HG03460 (cell line): ENCODE measurements at regions not wholly inside any gene's neighbourhood (a gene's known extent, or its start where the extent isn't known, plus 50 kb on each side); places are given as distances from the start of the nearest gene placed in this dataset.
"Not testable (repeated sequence)": the region's sequence is repeated elsewhere in the genome, so short reads cannot be mapped to it uniquely, and the experiment has no call there.

Experiments used
- ATAC-seq: cut with Tn5 transposase; IDR thresholded peaks from one replicate; pipeline ENCODE4 v1.9.1; 2021; ENCODE audit not compliant: unreplicated experiment

DNA sequence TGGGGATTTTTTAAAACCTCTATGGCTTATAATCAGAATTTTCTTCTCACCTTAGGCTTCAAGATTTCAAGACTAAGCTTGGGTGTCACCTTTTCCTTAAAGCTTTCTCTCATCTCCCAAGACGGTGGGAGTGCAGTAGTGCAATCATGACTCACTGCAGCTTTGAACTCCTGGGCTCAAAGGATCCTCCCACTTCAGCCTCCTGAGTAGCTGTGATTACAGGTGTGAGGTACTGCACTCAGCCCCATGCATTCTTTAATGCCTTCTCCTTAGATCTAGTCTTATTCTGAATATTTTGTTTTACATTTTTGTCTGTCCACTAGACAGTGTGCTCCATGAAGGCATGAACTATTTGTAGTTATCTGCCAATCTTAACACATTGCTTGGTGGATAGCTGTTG lies 55.7 kb upstream of the FAT3 start:
- no peak for ATAC-seq

DNA sequence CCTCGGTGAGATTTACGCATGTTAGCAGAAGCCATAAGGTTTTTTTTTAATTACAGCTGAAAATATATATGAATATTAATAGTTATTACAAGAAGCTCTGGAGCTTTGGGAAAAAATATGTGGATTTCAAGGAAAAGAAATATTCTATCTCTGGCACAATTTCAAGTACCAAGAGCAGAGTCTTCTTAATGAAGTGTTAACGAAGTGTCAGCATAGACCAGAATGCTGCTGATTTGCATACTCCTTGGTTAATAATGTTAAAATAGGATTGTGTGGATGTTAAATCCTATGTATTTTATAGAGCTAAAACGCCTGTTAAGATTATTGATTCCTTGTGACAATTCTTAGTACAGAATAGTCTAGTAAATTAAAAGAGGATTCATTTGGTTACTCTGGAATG lies 57.0 kb upstream of the FAT3 start:
- no peak for ATAC-seq

- ATAC-seq: no peak
These were observed 58.3 kb upstream of the FAT3 start for GRCh38 chr11:92166335-92166734.

DNA sequence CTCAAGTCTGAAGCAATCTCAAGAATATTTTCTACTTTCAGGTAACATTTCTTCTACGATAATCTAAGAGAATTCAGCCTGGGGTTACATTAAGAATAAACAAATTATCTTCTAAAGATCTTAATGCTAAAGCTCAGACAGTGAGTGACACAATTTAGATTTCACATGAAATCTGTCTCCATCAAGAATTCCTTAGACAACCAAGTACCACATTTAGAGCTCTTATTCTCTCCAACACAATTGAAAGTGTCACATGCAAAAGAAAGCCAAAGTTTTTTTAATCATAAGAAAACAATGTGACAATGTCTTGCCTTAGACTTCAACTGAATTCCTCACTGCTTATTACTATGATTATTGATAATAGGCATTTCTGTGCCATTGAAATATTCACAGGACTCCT lies 60.7 kb upstream of the FAT3 start:
- no peak for ATAC-seq

DNA sequence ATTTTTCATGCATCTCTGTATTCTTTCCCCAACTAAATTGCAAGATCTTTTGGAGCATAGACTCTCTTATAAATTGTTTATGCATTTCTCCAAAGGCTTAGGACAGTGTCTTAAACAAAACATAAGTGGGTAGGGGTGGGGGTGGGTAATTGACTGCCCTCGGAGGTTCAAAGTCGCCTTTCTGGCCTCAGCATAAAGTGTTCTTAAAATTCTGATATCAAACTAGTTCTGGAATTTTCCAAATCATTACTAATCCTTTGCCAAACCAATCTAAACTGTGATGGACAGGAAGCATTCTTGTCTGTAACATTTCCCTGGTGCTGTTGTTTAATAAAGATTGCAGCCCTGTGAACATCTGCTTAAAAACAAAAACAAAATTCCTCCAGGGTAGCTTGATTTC lies 61.8 kb upstream of the FAT3 start:
- no peak for ATAC-seq

DNA sequence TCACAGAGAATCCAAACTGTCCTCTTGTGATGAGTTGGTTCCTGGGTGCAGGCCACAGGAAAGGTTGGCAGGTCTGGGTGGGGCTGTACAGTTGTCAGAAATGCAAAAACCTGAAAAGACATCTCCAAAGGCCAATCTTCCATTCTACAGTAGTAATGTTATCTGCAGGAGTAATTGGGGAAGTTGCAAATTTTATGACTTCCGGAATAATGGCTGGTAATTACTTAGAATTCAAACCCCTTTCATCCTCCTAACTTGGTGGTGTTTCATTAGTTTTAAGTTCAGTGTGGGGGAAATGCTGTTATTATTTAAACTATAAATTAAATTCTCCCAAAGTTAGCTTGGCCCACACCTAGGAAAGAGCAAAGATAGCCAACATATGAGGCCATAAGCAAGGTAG lies 64.7 kb upstream of the FAT3 start:
- no peak for ATAC-seq

GRCh38 chr11:92157390-92157789 lies 67.2 kb upstream of the FAT3 start:
- ATAC-seq: not testable (repeated sequence)

DNA sequence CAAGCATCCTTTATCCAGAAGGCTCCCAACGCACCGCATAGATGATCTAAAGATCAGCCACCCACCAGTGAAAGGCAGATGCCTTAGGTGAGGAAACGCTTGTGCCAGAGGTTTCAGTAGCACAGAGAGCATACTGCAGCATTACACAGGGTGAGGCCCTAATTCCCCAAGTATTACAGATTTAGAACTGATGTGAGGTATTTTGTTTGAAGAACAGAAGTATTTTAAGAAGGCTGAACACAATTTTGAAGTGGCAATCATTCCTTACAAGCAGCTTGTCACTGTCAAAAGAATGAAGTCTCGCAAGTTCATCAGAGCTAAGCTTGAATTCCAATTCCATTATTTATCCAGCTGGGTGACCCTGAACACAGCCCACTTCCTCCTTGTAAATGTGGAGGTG lies 70.0 kb upstream of the FAT3 start:
- ATAC-seq: no peak

DNA sequence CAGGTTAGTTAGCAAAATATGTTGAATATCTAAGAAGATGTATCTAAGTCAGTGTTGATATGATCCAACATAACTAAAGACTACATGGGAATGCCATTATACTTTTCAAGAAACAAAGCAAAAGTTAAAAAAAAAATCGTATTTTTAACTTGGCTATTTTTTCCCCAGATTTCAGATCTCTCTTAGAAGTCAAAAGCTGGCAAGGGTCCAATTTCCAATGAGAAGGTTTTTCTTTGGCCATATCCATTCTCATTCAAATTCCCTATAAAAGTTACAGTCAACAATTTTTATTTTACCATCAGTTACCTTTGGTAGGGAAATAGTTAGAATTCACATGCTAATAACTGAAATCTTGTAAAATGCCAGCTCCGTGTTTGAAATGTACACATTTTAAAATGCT lies 70.5 kb upstream of the FAT3 start:
- no peak for ATAC-seq

GRCh38 chr11:92153542-92153941 lies 71.1 kb upstream of the FAT3 start:
- no peak for ATAC-seq

- no peak for ATAC-seq
These were observed 72.4 kb upstream of the FAT3 start for GRCh38 chr11:92152245-92152644.

DNA sequence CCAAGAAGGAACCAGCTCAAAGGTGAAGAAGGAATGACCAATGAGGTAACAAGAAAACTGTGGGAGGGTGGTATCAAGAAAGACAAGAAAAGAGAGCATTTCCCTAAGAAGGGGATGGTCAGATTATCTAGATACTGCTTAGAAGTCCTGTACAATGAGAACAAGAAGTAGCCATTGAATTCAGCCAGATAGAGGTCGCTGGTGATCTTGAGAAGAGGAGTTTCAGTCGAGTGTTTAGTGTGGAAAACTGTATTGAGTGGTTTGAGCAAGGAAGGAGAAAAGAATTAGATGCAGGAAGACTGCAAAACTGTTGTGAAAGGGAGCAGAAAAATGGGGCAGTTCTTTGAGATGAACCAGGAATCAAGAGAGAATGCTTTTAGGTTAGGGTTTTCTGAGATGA lies 74.6 kb upstream of the FAT3 start:
- no peak for ATAC-seq

GRCh38 chr11:92141725-92142124 lies 82.9 kb upstream of the FAT3 start:
- no peak for ATAC-seq

DNA sequence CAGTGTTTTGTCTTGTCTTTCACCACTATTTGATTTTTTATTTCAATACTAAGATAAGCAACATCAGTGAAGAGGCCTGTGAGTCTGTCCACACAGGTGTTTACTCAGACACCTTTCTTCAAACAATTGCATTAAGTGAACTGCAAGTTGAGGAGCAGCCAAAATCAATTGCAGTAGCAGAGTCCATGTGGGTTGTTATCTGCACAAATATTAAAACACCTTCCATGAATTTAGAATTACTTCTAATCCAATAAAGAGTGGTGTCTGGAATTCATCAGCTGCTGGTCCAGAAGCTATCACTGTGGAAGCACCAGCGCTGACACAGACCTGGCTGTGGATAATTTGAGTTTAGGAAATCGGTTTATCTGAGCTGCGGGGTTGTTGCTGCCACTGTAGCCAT lies 83.5 kb upstream of the FAT3 start:
- no peak for ATAC-seq

DNA sequence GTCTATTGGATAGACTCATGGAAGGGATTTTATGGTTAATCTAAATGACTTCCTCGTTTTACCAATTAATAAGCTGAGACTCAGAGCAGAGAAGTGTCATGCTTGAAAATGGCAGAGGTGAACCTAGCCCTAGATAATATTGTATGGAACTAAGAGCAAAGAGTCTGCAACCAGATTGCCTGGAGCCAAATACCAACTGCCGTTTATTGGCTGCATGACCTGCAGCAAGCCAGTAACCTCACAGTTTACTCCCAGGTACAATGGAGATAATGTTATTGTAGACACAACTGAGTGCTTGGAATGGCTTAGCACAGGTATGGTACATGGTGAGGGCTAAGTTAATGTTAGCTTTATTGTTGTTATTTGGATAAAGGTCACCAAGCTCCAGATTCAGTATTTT lies 84.6 kb upstream of the FAT3 start:
- no peak for ATAC-seq

- ATAC-seq: no peak
These were observed 86.3 kb upstream of the FAT3 start for GRCh38 chr11:92138296-92138695.

DNA sequence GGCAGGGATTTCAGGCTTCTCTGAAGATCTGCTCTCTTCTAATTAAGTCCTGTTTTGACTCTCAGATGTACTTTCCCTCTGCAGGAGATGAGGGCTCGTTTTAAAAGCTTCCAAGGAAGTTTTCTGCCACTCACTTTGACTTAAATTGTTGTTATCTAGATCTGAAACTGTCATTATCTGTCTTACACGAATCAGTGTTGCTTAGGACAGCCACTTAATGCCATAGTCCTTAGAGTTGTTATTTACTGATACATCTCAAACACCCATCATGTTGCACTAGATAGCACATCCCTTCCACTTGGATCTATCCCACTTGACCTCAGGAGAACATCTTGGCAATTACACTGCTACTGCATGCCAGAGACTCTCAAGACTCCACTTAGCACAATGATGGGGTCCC lies 86.9 kb upstream of the FAT3 start:
- no peak for ATAC-seq

- no peak for ATAC-seq
These were observed 87.8 kb upstream of the FAT3 start for GRCh38 chr11:92136797-92137196.

- ATAC-seq: no peak
These were observed 93.2 kb upstream of the FAT3 start for GRCh38 chr11:92131289-92131865.

DNA sequence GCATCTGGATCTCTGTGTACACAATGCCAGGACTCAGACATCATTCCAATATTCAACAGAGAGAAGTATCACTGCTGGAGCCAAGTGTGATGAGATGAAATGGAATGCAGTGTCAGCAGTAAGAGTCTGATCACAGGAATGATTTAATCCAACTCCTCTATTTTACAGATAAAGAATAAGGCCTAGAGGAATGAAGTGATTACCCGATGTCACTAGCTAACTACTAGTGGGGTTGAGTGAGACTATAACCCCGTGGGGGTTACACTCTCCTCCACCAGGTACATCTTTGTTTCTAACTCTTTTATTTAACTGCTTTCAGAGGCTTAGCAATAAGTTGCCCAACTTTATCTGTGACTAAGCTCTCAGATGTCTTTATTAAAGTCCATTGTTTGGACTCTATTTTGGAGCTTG lies 94.2 kb upstream of the FAT3 start:
- ATAC-seq: no peak

- ATAC-seq: no peak
These were observed 94.8 kb upstream of the FAT3 start for GRCh38 chr11:92129811-92130210.

GRCh38 chr11:92128026-92128425 lies 96.6 kb upstream of the FAT3 start:
- ATAC-seq: no peak

DNA sequence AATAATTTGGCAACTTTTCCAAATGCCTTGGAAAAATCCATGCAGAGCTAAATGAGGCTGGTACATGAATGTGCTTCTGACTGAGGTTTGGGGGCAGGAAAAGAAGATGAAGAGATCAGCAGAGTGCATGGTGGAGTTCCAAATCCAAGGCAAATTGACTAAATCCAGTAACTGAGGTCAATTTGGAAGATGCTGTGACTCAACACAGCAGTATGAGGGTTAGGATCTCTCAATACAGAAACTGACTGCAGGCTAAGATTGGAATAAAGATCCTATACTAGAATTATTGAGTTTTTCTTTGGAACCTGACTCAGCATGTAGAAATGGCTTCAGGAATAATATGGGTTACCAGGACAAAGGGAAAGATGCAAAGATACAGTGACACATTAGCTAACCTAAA lies 99.3 kb upstream of the FAT3 start:
- no peak for ATAC-seq

DNA sequence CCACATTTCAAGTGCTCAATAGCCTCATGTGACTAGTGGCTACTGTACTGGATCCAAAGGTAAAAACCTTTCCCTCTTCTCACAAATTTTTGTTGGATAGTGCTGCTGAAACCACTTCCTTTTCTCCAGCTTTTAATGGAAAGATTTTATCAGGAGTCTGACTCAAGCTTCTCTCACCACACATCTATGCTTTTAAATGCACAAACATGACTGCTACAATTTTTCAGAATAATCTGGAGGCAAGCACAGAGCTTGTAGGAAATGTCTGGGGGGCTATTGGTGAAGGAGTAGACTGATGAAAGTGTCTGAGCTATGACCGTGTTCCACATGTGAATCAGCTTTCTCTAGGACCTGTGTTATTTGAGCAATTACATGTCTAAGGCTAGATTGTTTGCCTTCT lies 101.1 kb upstream of the FAT3 start:
- ATAC-seq: no peak
